OCI-LY7 (cell line): ENCODE measurements at regions not wholly inside any gene's neighbourhood (a gene's known extent, or its start where the extent isn't known, plus 50 kb on each side); places are given as distances from the start of the nearest gene placed in this dataset.

Source experiments
- CTCF ChIP-seq: fragments of 200-600 bp; sonication (generic); conservative IDR thresholded peaks from 2 replicates; pipeline ENCODE4 v1.5.1; 2014; ENCODE audit warnings: mild to moderate bottlenecking, antibody characterized with exemption, low read length, moderate library complexity, mixed read lengths
- EZH2phosphoT487 ChIP-seq: fragments of 200-600 bp; sonication (generic); IDR thresholded peaks from 2 replicates; pipeline ENCODE4 v1.6.1; 2018; ENCODE audit warnings: low read depth, borderline replicate concordance, mild to moderate bottlenecking, mixed run types, antibody characterized with exemption, low read length, moderate library complexity, mixed read lengths

GRCh38 chr14:29062466-29062865 is 295.9 kb downstream of the FOXG1 start:
- TF ChIP-seq CTCF (no peak), EZH2phosphoT487 (no peak)
